Stomach (tissue), 8 donors: ENCODE measurements at regions not wholly inside any gene's neighbourhood (a gene's known extent, or its start where the extent isn't known, plus 50 kb on each side); places are given as distances from the start of the nearest gene placed in this dataset.

ENCODE experiments used
- DNase-seq, 2 donors: peaks; one replicate each; pipeline versions ENCODE4 v3.0.0 to v3.0.0-alpha.2; 2013 to 2019
- H3K27ac ChIP-seq, 5 donors: fragments of 200-600 bp in 4 of 5; sonication (generic) in 4 of 5; one replicate each; pipeline ENCODE4 v1.5.1; 2013 to 2019; ENCODE audit warnings: mild to moderate bottlenecking in 1 of 5, moderate library complexity in 1 of 5
- H3K27me3 ChIP-seq, 3 donors: fragments of 200-600 bp; sonication (generic); one replicate each; pipeline ENCODE4 v1.5.1; 2017 to 2019; ENCODE audit warnings: mixed run types in 1 of 3
- H3K36me3 ChIP-seq, 4 donors: fragments of 200-600 bp; sonication (generic); 1 replicate in 3 of 4; 2 replicates in 1 of 4; pipeline ENCODE4 v1.5.1; 2016 to 2019
- H3K4me1 ChIP-seq, 4 donors: fragments of 200-600 bp; sonication (generic); one replicate each; pipeline ENCODE4 v1.5.1; 2016 to 2019
- H3K4me3 ChIP-seq, 4 donors: fragments of 200-600 bp; sonication (generic) in 3 of 4; one replicate each; pipeline ENCODE4 v1.5.1; 2016 to 2019; ENCODE audit warnings: mild to moderate bottlenecking in 1 of 4
- H3K9me3 ChIP-seq, 4 donors: fragments of 200-600 bp; sonication (generic); one replicate each; pipeline ENCODE4 v1.5.1; 2016 to 2019
- EP300 ChIP-seq: sonication (generic); formaldehyde crosslinking; IDR thresholded peaks from one replicate; pipeline ENCODE4 v1.6.1; 2017; ENCODE audit warnings: antibody characterized with exemption
- POLR2A ChIP-seq, 4 donors: fragments of 450-650 bp; IDR thresholded peaks; one replicate each; pipeline ENCODE4 v1.6.1; 2016; ENCODE audit warnings: antibody characterized with exemption in 4 of 4, control low read depth in 2 of 4, mild to moderate bottlenecking in 1 of 4, moderate library complexity in 1 of 4
- POLR2AphosphoS5 ChIP-seq, 3 donors: sonication (generic); formaldehyde crosslinking; IDR thresholded peaks; one replicate each; pipeline ENCODE4 v1.6.1; 2016; ENCODE audit warnings: antibody characterized with exemption in 3 of 3
- WGBS, 5 donors: extraction: QIAGEN DNeasy Blood & Tissue Kit in 3 of 5; methylation state at CpG; one replicate each; pipeline versions ENCODE4 v1.1.5 to v1.1.7; 2013 to 2018; 5-methylcytosine and 5-hydroxymethylcytosine counted together
- intact Hi-C: fragments of 100-400 bp; cut with DNase I; formaldehyde crosslinking; loops from one replicate; pipeline ENCODE4 v1.15.1; 2023; ENCODE audit warnings: low total_unique reads
- TF ChIP-seq, protein P1 (sequence below), 7 experiments: fragments of 450-650 bp in 4 of 7; fragments of 200-600 bp in 3 of 7; sonication (generic) in 3 of 7; IDR thresholded peaks; one replicate each; pipeline ENCODE4 v1.5.1; 2016 to 2019; ENCODE audit warnings: antibody characterized with exemption in 7 of 7, control low read depth in 2 of 7, mild to moderate bottlenecking in 1 of 7
- donor health status: healthy with polysubstance abuse.
- donor health status: Bipolar disorder and iron deficiency.
- donor health status: healthy.

DNA sequence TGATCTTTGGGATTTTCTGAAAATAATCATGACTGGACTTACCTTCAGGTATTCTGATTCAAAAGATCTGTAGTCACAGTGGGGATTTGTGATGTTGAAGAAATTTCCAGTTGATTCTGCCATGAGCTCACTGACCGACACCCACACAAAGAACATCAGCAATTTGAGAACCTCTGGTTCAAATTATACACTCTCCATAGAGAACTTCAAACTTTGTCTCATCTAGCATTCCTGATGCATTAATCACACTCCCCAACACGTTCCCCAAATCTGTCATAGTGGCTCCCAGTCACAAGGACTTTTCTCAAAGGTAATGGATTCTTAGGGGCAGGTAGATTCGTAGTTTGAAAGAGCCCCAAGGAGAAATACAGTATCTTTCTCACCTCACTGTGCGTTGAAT is 584.3 kb downstream of the FBXO15 start:
- intact Hi-C loops, result no loop called here
- 64 to 73% (median 68%) methylated on average over 4 of the region's 4 CpGs for whole genome bisulfite sequencing, 5 donors

DNA sequence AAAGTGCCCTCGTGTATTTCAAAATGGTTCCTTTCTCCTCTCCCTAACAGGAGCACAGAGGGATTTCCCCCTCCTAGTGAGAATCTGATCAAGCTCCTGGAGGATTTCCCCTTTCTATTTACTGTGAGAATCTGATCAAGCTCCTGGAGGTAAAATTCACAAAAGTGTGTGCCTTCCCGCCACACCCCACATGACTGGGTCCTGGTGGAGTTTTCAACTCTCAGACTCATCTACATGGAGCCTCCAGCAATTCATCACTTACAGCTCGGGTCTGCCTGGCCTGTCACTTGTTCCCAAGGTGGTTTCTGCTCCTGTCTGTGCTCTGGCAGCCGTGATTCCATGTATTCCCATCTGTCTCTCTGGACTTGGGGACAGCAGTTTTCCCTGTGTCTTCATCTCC is 590.7 kb downstream of the FBXO15 start:
- TF ChIP-seq, protein P1, sequence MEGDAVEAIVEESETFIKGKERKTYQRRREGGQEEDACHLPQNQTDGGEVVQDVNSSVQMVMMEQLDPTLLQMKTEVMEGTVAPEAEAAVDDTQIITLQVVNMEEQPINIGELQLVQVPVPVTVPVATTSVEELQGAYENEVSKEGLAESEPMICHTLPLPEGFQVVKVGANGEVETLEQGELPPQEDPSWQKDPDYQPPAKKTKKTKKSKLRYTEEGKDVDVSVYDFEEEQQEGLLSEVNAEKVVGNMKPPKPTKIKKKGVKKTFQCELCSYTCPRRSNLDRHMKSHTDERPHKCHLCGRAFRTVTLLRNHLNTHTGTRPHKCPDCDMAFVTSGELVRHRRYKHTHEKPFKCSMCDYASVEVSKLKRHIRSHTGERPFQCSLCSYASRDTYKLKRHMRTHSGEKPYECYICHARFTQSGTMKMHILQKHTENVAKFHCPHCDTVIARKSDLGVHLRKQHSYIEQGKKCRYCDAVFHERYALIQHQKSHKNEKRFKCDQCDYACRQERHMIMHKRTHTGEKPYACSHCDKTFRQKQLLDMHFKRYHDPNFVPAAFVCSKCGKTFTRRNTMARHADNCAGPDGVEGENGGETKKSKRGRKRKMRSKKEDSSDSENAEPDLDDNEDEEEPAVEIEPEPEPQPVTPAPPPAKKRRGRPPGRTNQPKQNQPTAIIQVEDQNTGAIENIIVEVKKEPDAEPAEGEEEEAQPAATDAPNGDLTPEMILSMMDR (IDR thresholded peaks at IDR 0.05), result no peak
- no peak for TF ChIP-seq EP300
- TF ChIP-seq POLR2A (IDR thresholded peaks at IDR 0.05), result no peak
- no peak for TF ChIP-seq POLR2AphosphoS5 (IDR thresholded peaks at IDR 0.05)
- Histone ChIP-seq H3K27ac (no peak overlapping the region), H3K36me3 (no peaks in the 10 kb centered on the region), H3K27me3 (no peaks in the 10 kb centered on the region), H3K4me3 (no peak overlapping the region), H3K9me3 (no peaks in the 10 kb centered on the region), H3K4me1 (no peaks in the 10 kb centered on the region)
- no peak for DNase-seq
- WGBS, 5 donors, result 49 to 66% (median 59%) methylated on average over 4 of the region's 4 CpGs
- intact Hi-C loops, result no loop called here

More for the DNA sequence above, 584.3 kb downstream of the FBXO15 start:
- H3K9me3 ChIP-seq, result no peaks in the 10 kb centered on the region
- H3K36me3 ChIP-seq, result no peaks in the 10 kb centered on the region
- no peak overlapping the region for H3K4me3 ChIP-seq
- TF ChIP-seq POLR2AphosphoS5 (IDR thresholded peaks at IDR 0.05) (no peak), POLR2A (IDR thresholded peaks at IDR 0.05) (no peak), EP300 (no peak)
- TF ChIP-seq, protein P1 (IDR thresholded peaks at IDR 0.05), result no peak
- H3K27me3 ChIP-seq, result no peaks in the 10 kb centered on the region
- no peaks in the 10 kb centered on the region for H3K4me1 ChIP-seq
- H3K27ac ChIP-seq, result no peak overlapping the region
- no peak for DNase-seq

DNA sequence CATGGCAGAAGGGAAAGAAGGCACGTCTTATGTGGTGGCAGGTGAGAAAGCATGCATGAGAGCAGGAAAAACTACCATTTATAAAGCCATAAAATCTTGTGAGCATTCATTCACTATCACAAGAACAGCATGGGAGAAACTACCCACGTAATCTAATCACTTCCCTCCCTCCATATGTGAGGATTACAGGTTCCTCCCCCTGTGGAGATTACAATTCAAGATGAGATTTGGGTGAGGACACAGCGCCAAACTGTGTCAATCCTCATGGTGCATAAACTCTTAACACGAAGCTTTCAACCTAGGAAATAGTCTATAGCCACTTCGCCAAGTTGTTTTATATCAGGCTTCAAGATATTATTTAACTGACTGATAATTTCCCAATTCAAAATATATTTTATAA is 595.5 kb downstream of the FBXO15 start:
- intact Hi-C loops, result no loop called here
- Histone ChIP-seq H3K27ac (no peak overlapping the region), H3K27me3 (no peaks in the 10 kb centered on the region), H3K4me1 (no peaks in the 10 kb centered on the region), H3K36me3 (no peaks in the 10 kb centered on the region), H3K4me3 (no peak overlapping the region), H3K9me3 (no peaks in the 10 kb centered on the region)
- WGBS, 5 donors, result 61 to 66% (median 64%) methylated on average over 5 of the region's 5 CpGs
- TF ChIP-seq EP300 (no peak), POLR2AphosphoS5 (IDR thresholded peaks at IDR 0.05) (no peak), POLR2A (IDR thresholded peaks at IDR 0.05) (no peak)
- TF ChIP-seq, protein P1 (IDR thresholded peaks at IDR 0.05), result no peak
- no peak for DNase-seq

DNA sequence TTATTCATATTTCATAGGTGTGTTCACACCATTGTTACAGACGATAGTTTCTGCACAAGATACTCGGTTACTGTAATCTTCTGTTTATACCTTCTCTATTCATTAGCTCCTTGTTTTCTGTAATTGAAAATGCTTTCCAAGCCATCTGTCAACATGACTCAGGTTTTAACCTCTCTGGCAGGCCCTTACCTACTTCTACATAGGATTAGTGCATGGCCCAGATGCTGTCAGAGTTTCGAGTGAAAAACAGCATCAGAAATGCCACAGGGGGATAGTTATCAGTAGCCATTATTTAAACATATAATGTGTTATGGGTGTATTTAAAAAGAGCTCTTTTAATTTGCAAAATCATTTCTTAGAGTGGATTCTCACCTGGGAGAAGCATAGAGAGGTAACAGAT is 596.4 kb downstream of the FBXO15 start:
- Histone ChIP-seq H3K9me3 (no peaks in the 10 kb centered on the region), H3K27ac (no peak overlapping the region), H3K4me1 (no peaks in the 10 kb centered on the region), H3K36me3 (no peaks in the 10 kb centered on the region), H3K4me3 (no peak overlapping the region), H3K27me3 (no peaks in the 10 kb centered on the region)
- 47 to 68% (median 61%) methylated on average over 3 of the region's 3 CpGs for WGBS, 5 donors
- intact Hi-C loops, result no loop called here
- TF ChIP-seq, protein P1 (IDR thresholded peaks at IDR 0.05), result no peak
- no peak for TF ChIP-seq EP300
- TF ChIP-seq POLR2A (IDR thresholded peaks at IDR 0.05), result no peak
- no peak for TF ChIP-seq POLR2AphosphoS5 (IDR thresholded peaks at IDR 0.05)
- DNase-seq, result no peak
